GM12865 (cell line): ENCODE measurements at regions not wholly inside any gene's neighbourhood (a gene's known extent, or its start where the extent isn't known, plus 50 kb on each side); places are given as distances from the start of the nearest gene placed in this dataset.

Experiments used
- DNase-seq: peaks from one replicate; pipeline ENCODE4 v3.0.0; 2010; ENCODE audit warnings: low read depth
- H3K4me3 ChIP-seq: 2 replicates; pipeline ENCODE4 v1.5.1; 2011; ENCODE audit warnings: mild to moderate bottlenecking, low read depth, low read length, control low read depth
- CTCF ChIP-seq: IDR thresholded peaks from 2 replicates; pipeline ENCODE4 v1.5.1; 2011; ENCODE audit warnings: low read length, control low read depth, low read depth, inconsistent platforms; ENCODE audit not compliant: insufficient read depth; ENCODE audit errors: missing control alignments

- TF ChIP-seq CTCF: no peak
- no peak for DNase-seq
- H3K4me3 ChIP-seq: no peak overlapping the region
These were observed 271.8 kb downstream of the CRLF2 start for GRCh38 chrX:940691-941090.

GRCh38 chrX:936979-937769 is 275.3 kb downstream of the CRLF2 start:
- DNase-seq: no peak
- TF ChIP-seq CTCF: no peak
- H3K4me3 ChIP-seq: no peak overlapping the region

GRCh38 chrX:933611-934010 is 278.8 kb downstream of the CRLF2 start:
- no peak overlapping the region for H3K4me3 ChIP-seq
- no peak for DNase-seq
- TF ChIP-seq CTCF: no peak

- TF ChIP-seq CTCF: no peak
- DNase-seq: no peak
- H3K4me3 ChIP-seq: no peak overlapping the region
These were observed 283.8 kb downstream of the CRLF2 start for GRCh38 chrX:928606-929005.

GRCh38 chrX:926991-927390 is 285.5 kb downstream of the CRLF2 start:
- no peak for DNase-seq
- H3K4me3 ChIP-seq: no peak overlapping the region
- TF ChIP-seq CTCF: no peak

GRCh38 chrX:926070-926469 is 286.4 kb downstream of the CRLF2 start:
- no peak for DNase-seq
- H3K4me3 ChIP-seq: no peak overlapping the region
- TF ChIP-seq CTCF: no peak

- no peak overlapping the region for H3K4me3 ChIP-seq
- DNase-seq: no peak
- TF ChIP-seq CTCF: no peak
These were observed 286.8 kb downstream of the CRLF2 start for GRCh38 chrX:925652-926061.
